Suprapubic skin (tissue), 4 donors: ENCODE measurements at regions not wholly inside any gene's neighbourhood (a gene's known extent, or its start where the extent isn't known, plus 50 kb on each side); places are given as distances from the start of the nearest gene placed in this dataset.
"Not testable (repeated sequence)": the region's sequence is repeated elsewhere in the genome, so short reads cannot be mapped to it uniquely, and the experiment has no call there.

ENCODE experiments used
- DNase-seq, 2 donors: peaks; one replicate each; pipeline ENCODE4 v3.0.0-alpha.2; 2019; ENCODE audit warnings: low spot score in 2 of 2
- H3K27ac ChIP-seq: fragments of 200-600 bp; sonication (generic); one replicate; pipeline ENCODE4 v1.5.1; 2019
- H3K27me3 ChIP-seq: fragments of 200-600 bp; sonication (generic); one replicate; pipeline ENCODE4 v1.5.1; 2019
- H3K36me3 ChIP-seq: fragments of 200-600 bp; sonication (generic); one replicate; pipeline ENCODE4 v1.5.1; 2019
- H3K4me1 ChIP-seq: fragments of 200-600 bp; sonication (generic); one replicate; pipeline ENCODE4 v1.5.1; 2019
- H3K4me3 ChIP-seq: fragments of 200-600 bp; sonication (generic); one replicate; pipeline ENCODE4 v1.5.1; 2019; ENCODE audit warnings: mild to moderate bottlenecking
- H3K9me3 ChIP-seq: fragments of 200-600 bp; sonication (generic); one replicate; pipeline ENCODE4 v1.5.1; 2019
- EP300 ChIP-seq: sonication (generic); formaldehyde crosslinking; IDR thresholded peaks from one replicate; pipeline ENCODE4 v1.6.1; 2017; ENCODE audit warnings: antibody characterized with exemption
- POLR2A ChIP-seq, 2 donors: fragments of 450-650 bp; IDR thresholded peaks; one replicate each; pipeline ENCODE4 v1.6.1; 2017; ENCODE audit warnings: antibody characterized with exemption in 2 of 2, mild to moderate bottlenecking in 2 of 2, moderate library complexity in 2 of 2
- POLR2AphosphoS5 ChIP-seq, 3 donors: sonication (generic); formaldehyde crosslinking; IDR thresholded peaks; one replicate each; pipeline ENCODE4 v1.6.1; 2017; ENCODE audit warnings: antibody characterized with exemption in 3 of 3
- WGBS: methylation state at CpG from one replicate; pipeline ENCODE4 v1.1.5; 2018; 5-methylcytosine and 5-hydroxymethylcytosine counted together
- TF ChIP-seq, protein P1 (sequence below), 2 donors: fragments of 200-600 bp in 1 of 2; fragments of 450-650 bp in 1 of 2; sonication (generic) in 1 of 2; IDR thresholded peaks; one replicate each; pipeline ENCODE4 v1.5.1; 2016 to 2019; ENCODE audit warnings: antibody characterized with exemption in 2 of 2, mild to moderate bottlenecking in 1 of 2, moderate library complexity in 1 of 2

DNA sequence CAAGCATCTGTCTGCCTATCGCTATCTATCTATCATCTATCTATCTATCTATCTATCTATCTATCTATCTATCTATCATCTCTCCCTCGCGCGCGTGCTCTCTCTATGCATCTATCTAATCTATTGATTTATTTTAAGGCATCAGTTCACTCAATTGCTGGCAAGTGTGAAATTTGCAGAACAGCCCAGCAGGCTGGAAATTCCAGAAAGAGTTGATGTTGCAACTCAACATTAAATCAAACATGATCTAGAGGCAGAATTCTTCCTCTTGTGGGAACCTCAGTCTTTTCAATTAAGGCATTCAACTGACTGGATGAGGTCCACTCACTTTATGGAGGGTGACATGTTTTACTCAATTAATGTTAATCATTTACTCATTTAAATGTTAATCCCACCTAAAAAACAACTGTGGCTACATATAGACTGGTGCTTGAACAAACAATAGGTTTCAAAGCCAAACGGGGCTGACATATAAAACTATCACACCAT lies 1210.8 kb downstream of the GALC start:
- WGBS = 81% methylated on average over 6 of the region's 6 CpGs
- H3K36me3 ChIP-seq = no peaks in the 10 kb centered on the region
- H3K27ac ChIP-seq = no peak overlapping the region
- DNase-seq = no peak
- no peak for TF ChIP-seq POLR2AphosphoS5 (IDR thresholded peaks at IDR 0.05)
- no peak for TF ChIP-seq EP300
- TF ChIP-seq, protein P1, sequence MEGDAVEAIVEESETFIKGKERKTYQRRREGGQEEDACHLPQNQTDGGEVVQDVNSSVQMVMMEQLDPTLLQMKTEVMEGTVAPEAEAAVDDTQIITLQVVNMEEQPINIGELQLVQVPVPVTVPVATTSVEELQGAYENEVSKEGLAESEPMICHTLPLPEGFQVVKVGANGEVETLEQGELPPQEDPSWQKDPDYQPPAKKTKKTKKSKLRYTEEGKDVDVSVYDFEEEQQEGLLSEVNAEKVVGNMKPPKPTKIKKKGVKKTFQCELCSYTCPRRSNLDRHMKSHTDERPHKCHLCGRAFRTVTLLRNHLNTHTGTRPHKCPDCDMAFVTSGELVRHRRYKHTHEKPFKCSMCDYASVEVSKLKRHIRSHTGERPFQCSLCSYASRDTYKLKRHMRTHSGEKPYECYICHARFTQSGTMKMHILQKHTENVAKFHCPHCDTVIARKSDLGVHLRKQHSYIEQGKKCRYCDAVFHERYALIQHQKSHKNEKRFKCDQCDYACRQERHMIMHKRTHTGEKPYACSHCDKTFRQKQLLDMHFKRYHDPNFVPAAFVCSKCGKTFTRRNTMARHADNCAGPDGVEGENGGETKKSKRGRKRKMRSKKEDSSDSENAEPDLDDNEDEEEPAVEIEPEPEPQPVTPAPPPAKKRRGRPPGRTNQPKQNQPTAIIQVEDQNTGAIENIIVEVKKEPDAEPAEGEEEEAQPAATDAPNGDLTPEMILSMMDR (IDR thresholded peaks at IDR 0.05) = no peak
- TF ChIP-seq POLR2A (IDR thresholded peaks at IDR 0.05) = no peak
- H3K27me3 ChIP-seq = no peaks in the 10 kb centered on the region
- H3K4me1 ChIP-seq = no peaks in the 10 kb centered on the region
- H3K9me3 ChIP-seq = no peaks in the 10 kb centered on the region
- H3K4me3 ChIP-seq = no peak overlapping the region

DNA sequence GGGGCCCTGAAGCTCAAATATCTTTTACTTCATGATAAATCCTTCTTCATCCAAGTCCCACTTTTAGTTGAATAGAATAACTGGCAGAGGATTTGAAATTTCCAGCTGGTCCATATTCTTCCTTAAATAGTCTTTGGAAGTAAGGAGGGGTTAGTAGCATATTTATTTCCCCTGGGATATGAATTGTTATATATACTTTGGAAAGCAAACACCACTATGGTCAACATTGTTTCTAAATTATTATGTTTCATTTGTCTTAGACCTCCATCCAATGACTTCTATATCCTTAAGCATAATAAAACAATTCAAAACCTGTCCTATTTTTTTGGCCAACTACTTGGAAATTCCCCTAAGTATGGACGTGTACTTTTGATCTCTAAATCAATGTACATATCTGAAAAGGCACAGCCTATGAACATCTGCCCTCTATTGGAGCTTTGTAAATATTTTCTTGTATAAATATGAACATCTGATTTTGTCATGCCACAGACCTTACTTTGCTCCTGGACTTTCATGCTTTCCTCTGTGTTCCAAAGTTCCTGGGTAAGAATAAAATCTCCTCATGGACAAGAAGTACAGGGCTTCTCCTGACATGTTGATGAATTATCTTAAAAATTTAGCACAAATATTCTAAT lies 1212.0 kb downstream of the GALC start:
- no peaks in the 10 kb centered on the region for H3K27me3 ChIP-seq
- H3K9me3 ChIP-seq = no peaks in the 10 kb centered on the region
- H3K4me1 ChIP-seq = no peaks in the 10 kb centered on the region
- no peaks in the 10 kb centered on the region for H3K36me3 ChIP-seq
- 23% methylated on average over 1 of the region's 1 CpG for WGBS
- no peak overlapping the region for H3K27ac ChIP-seq
- DNase-seq = no peak
- TF ChIP-seq EP300 = no peak
- no peak for TF ChIP-seq POLR2A (IDR thresholded peaks at IDR 0.05)
- TF ChIP-seq, protein P1 (IDR thresholded peaks at IDR 0.05) = no peak
- no peak for TF ChIP-seq POLR2AphosphoS5 (IDR thresholded peaks at IDR 0.05)
- H3K4me3 ChIP-seq = no peak overlapping the region

DNA sequence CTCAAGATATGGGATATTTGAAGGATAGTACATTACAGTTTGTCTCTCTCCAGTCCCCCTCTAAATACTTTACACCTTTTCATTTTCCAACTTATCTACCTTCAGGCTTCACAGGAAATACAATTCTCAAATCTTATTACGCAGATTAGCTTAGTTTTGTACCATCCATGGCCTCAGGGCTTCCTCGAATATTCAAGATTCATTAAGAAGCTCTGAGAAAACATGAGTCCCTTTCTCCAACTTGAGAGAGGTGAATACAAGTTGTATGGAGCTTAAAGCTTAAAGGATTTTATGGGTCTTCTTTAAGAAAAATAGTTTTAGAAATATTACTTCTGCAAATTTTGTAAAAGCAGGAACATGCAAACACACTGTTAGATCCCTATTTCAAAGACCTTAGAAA lies 1212.5 kb downstream of the GALC start:
- TF ChIP-seq, protein P1 (IDR thresholded peaks at IDR 0.05) = no peak
- TF ChIP-seq EP300 (no peak), POLR2A (IDR thresholded peaks at IDR 0.05) (no peak), POLR2AphosphoS5 (IDR thresholded peaks at IDR 0.05) (no peak)
- no peaks in the 10 kb centered on the region for H3K4me1 ChIP-seq
- DNase-seq = no peak
- no peak overlapping the region for H3K27ac ChIP-seq
- H3K4me3 ChIP-seq = no peak overlapping the region
- no peaks in the 10 kb centered on the region for H3K9me3 ChIP-seq
- WGBS = 62% methylated on average over 2 of the region's 2 CpGs
- H3K27me3 ChIP-seq = no peaks in the 10 kb centered on the region
- no peaks in the 10 kb centered on the region for H3K36me3 ChIP-seq

DNA sequence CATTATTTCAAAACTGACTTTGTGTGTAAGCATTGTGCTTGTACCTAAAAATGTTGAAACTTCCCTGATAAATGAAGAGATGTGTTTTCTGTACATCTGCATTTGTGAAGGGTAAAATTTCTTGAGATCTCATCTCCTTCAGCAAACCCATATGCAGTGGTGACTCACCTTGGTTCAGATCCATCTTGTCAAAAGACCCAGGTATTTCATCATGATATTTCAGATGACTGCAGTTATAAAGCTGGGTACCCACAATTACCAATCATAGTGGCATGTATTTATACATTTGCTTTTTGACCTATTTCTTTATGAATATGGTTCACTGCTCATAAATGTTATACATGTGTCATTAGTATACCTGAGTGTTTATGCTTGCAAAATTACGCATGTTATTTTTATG lies 1213.6 kb downstream of the GALC start:
- H3K9me3 ChIP-seq = no peaks in the 10 kb centered on the region
- no peak overlapping the region for H3K4me3 ChIP-seq
- no peak for DNase-seq
- WGBS = 89% methylated on average over 1 of the region's 1 CpG
- no peaks in the 10 kb centered on the region for H3K4me1 ChIP-seq
- H3K27me3 ChIP-seq = no peaks in the 10 kb centered on the region
- no peak overlapping the region for H3K27ac ChIP-seq
- no peaks in the 10 kb centered on the region for H3K36me3 ChIP-seq
- TF ChIP-seq POLR2AphosphoS5 (IDR thresholded peaks at IDR 0.05) (no peak), POLR2A (IDR thresholded peaks at IDR 0.05) (no peak), EP300 (no peak)
- TF ChIP-seq, protein P1 (IDR thresholded peaks at IDR 0.05) = no peak

DNA sequence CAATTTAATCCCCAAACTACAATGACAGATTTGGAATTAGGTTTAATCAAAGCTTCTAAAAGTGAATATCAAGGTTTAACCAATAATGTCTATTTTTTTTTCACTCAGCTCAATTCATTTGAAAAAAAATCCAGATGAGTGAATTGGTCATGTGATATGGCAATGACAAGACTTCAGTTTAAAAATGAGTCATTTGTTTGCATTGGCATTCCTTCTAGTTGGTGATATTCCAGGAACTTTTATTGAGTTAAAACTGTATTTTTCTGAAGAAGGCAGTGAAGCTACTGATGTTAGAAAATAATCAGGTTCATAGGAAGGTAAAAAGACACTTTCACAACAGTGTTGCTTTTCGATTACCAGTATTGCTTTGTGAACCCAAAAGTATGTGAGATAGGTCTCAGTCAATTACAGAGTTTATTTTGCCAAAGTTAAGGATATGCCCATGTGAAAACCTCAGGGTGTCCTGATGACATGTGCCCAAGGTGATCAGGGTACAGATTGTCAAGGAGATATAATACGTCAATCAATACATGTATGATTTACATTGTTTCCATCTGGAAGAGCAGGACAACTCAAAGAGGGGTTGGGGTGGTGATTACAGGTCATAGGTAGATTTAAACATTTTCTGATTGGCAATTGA lies 1214.9 kb downstream of the GALC start:
- 58% methylated on average over 2 of the region's 2 CpGs for WGBS
- DNase-seq = no peak

DNA sequence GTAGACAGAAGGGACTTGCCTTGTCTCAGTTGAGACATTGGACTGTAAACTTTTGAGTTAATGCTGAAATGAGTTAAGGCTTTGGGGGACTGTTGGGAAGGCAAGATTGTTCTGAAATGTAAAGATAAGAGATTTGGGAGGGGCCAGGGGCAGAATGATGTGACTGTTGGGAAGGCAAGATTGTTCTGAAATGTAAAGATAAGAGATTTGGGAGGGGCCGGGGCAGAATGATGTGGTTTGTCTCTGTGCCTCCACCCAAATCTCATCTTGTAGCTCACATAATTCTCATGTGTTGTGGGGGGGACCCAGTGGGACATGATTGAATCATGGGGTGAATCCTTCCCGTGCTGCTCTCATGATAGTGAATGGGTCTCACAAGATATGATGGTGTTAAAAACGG lies 1217.1 kb downstream of the GALC start:
- 82% methylated on average over 3 of the region's 3 CpGs for WGBS
- H3K36me3 ChIP-seq, H3K9me3 ChIP-seq, H3K4me1 ChIP-seq, DNase-seq, H3K4me3 ChIP-seq, H3K27me3 ChIP-seq, H3K27ac ChIP-seq: not testable (repeated sequence)

More for the DNA sequence above, 1214.9 kb downstream of the GALC start:
- H3K27me3 ChIP-seq = no peaks in the 10 kb centered on the region
- H3K9me3 ChIP-seq = no peaks in the 10 kb centered on the region
- TF ChIP-seq EP300 (no peak), POLR2A (IDR thresholded peaks at IDR 0.05) (no peak), POLR2AphosphoS5 (IDR thresholded peaks at IDR 0.05) (no peak)
- TF ChIP-seq, protein P1 (IDR thresholded peaks at IDR 0.05) = no peak
- H3K27ac ChIP-seq = no peak overlapping the region
- no peaks in the 10 kb centered on the region for H3K36me3 ChIP-seq
- H3K4me3 ChIP-seq = no peak overlapping the region
- H3K4me1 ChIP-seq = no peaks in the 10 kb centered on the region
